Smooth muscle cell (in vitro differentiated cells): ENCODE measurements at regions not wholly inside any gene's neighbourhood (a gene's known extent, or its start where the extent isn't known, plus 50 kb on each side); places are given as distances from the start of the nearest gene placed in this dataset.

Experiments used
- DNase-seq: peaks from one replicate; lab custom pipeline; 2025; ENCODE audit not compliant: unreplicated experiment; lab: John Stamatoyannopoulos, UW
- H2AFZ ChIP-seq: fragments of 200-600 bp; sonication (generic); 2 replicates; pipeline ENCODE4 v1.6.0; 2016; ENCODE audit warnings: antibody characterized with exemption, low read depth, mild to moderate bottlenecking
- H3F3A ChIP-seq: fragments of 200-600 bp; sonication (generic); 2 replicates; pipeline ENCODE4 v1.6.0; 2017; ENCODE audit warnings: antibody characterized with exemption, low read depth
- H3K27ac ChIP-seq: fragments of 200-600 bp; sonication (generic); 2 replicates; pipeline ENCODE4 v1.5.1; 2016; ENCODE audit warnings: low read depth, mild to moderate bottlenecking
- H3K27me3 ChIP-seq: fragments of 200-600 bp; sonication (generic); 2 replicates; pipeline ENCODE4 v1.6.1; 2016; ENCODE audit warnings: low read depth, mild to moderate bottlenecking
- H3K36me3 ChIP-seq: fragments of 200-600 bp; sonication (generic); 2 replicates; pipeline ENCODE4 v1.5.1; 2016; ENCODE audit warnings: low read depth
- H3K4me1 ChIP-seq: fragments of 200-600 bp; sonication (generic); 2 replicates; pipeline ENCODE4 v1.5.1; 2016; ENCODE audit warnings: low read depth
- H3K4me2 ChIP-seq: fragments of 200-600 bp; sonication (generic); 2 replicates; pipeline ENCODE4 v1.6.0; 2016; ENCODE audit warnings: mild to moderate bottlenecking
- H3K4me3 ChIP-seq: fragments of 200-600 bp; sonication (generic); 2 replicates; pipeline ENCODE4 v1.5.1; 2016; ENCODE audit warnings: mild to moderate bottlenecking
- H3K79me2 ChIP-seq: fragments of 200-600 bp; sonication (generic); 2 replicates; pipeline ENCODE4 v1.6.0; 2016; ENCODE audit warnings: low read depth, mild to moderate bottlenecking
- H3K9ac ChIP-seq: fragments of 200-600 bp; sonication (generic); 2 replicates; pipeline ENCODE4 v1.6.0; 2016; ENCODE audit warnings: low read depth
- H3K9me3 ChIP-seq: fragments of 200-600 bp; sonication (generic); replicated peaks from 2 replicates; pipeline ENCODE4 v1.5.1; 2016; ENCODE audit warnings: low read depth
- H4K20me1 ChIP-seq: fragments of 200-600 bp; sonication (generic); 2 replicates; pipeline ENCODE4 v1.6.0; 2016; ENCODE audit warnings: low read depth
- WGBS: methylation state at CpG from one replicate; pipeline ENCODE4 v1.1.7; 2016; ENCODE audit warnings: low lambda C conversion rate; 5-methylcytosine and 5-hydroxymethylcytosine counted together
- TF ChIP-seq, protein P1 (sequence below): fragments of 200-600 bp; sonication (generic); IDR thresholded peaks from 2 replicates; pipeline ENCODE4 v1.5.1; 2017; ENCODE audit warnings: borderline replicate concordance, mild to moderate bottlenecking, antibody characterized with exemption; ENCODE audit not compliant: insufficient read depth, poor library complexity, severe bottlenecking

DNA sequence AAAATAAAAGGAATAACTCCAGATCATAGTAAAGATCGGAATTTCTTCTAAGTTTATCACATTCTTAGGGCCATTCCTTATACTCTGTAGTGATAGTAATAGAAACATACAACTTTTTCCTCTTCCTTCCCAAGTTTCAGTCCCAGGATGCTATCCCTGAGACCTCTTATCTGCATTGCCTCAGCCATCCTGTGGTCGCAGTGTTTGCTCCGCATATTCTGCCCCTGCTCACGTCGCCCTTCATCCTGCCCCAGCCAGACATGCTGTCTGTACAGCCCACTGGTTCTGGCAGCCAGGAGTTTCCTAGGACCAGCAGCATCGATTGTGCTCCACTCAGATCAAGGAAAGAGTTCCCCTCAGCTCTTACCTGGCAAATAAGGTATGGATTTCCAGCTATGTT, 132.7 kb upstream of the ERCC6L2 start:
- 34% methylated on average over 6 of the region's 6 CpGs for WGBS
- no peak for DNase-seq

DNA sequence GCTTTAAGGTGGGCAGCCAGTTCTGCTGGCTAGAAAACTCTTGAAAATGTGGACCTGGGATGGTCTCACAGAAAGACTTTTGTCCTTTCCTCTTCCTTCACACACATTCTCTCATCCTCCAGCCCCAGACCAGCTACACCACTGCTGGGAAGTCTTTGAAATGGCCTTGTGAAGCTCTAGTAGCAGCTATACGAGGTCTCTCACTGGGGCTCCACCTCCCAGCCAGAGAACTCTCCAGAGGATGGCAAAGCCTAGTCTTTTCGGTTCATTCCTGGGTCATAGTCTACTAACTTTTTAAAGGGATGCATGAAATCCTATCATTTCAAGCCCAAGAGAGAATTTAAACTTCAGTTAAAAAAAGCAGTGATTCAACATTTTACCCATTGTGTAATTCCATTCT, 133.9 kb upstream of the ERCC6L2 start:
- no peaks in the 10 kb centered on the region for H3K27me3 ChIP-seq
- H4K20me1 ChIP-seq: no peaks in the 10 kb centered on the region
- H3K79me2 ChIP-seq: no peaks in the 10 kb centered on the region
- no peaks in the 10 kb centered on the region for H3K9me3 ChIP-seq
- no peak overlapping the region for H3K27ac ChIP-seq
- no peak overlapping the region for H3K4me3 ChIP-seq
- no peaks in the 10 kb centered on the region for H3K36me3 ChIP-seq
- no peak overlapping the region for H3K9ac ChIP-seq
- TF ChIP-seq, protein P1, sequence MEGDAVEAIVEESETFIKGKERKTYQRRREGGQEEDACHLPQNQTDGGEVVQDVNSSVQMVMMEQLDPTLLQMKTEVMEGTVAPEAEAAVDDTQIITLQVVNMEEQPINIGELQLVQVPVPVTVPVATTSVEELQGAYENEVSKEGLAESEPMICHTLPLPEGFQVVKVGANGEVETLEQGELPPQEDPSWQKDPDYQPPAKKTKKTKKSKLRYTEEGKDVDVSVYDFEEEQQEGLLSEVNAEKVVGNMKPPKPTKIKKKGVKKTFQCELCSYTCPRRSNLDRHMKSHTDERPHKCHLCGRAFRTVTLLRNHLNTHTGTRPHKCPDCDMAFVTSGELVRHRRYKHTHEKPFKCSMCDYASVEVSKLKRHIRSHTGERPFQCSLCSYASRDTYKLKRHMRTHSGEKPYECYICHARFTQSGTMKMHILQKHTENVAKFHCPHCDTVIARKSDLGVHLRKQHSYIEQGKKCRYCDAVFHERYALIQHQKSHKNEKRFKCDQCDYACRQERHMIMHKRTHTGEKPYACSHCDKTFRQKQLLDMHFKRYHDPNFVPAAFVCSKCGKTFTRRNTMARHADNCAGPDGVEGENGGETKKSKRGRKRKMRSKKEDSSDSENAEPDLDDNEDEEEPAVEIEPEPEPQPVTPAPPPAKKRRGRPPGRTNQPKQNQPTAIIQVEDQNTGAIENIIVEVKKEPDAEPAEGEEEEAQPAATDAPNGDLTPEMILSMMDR: no peak
- H3K4me2 ChIP-seq: no peak overlapping the region
- H3K4me1 ChIP-seq: peaks cover 9% of the 10 kb centered on the region
- WGBS: 58% methylated on average over 2 of the region's 2 CpGs
- no peak overlapping the region for H2AFZ ChIP-seq
- no peaks in the 10 kb centered on the region for H3F3A ChIP-seq
- no peak for DNase-seq

More for the DNA sequence above, 132.7 kb upstream of the ERCC6L2 start:
- Histone ChIP-seq H3K4me3 (no peak overlapping the region), H3K27ac (no peak overlapping the region), H3K4me1 (peaks cover 9% of the 10 kb centered on the region), H2AFZ (no peak overlapping the region), H3F3A (no peaks in the 10 kb centered on the region), H3K4me2 (no peak overlapping the region), H4K20me1 (no peaks in the 10 kb centered on the region), H3K27me3 (no peaks in the 10 kb centered on the region), H3K9ac (no peak overlapping the region), H3K36me3 (no peaks in the 10 kb centered on the region), H3K79me2 (no peaks in the 10 kb centered on the region), H3K9me3 (no peaks in the 10 kb centered on the region)
- TF ChIP-seq, protein P1: no peak

DNA sequence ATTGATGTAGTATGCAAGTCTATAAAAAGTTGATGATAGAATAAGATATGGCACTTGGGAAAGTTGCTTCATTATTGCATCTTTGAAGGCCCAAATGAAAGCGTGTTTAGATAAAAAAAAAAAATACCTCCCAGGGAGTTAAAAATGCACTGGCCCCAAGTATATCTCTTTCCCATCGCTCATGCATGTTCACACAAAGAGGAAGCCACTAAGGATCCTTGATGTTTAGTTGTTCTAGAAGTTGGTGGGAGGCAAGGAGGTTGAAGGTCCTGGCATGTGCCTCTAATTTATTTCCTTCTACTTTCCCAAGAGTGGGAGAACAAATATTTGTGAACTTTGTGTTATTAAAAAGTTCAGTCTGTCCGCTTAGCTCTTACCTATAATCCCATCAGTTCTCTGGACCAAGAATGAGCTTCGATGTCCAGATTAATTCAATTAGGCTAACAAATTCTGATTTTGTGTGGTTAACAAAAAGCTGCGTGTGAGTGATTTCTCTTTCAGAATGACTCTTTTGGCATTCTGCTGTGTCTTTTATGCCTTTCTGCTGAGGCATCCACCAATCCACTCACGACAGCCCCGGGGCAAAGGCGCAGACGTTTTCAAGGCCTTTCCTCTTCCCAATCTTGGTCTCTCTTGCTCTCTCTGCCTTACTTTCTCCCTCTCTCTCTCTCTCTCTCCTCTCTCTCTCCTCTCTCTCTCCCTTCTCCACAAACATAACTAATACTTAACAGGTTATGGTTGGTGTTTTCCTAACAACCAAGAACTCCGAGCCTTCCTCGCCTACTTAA, 135.1 kb upstream of the ERCC6L2 start:
- no peaks in the 10 kb centered on the region for H3K9me3 ChIP-seq
- H3K4me2 ChIP-seq: no peak overlapping the region
- H3K36me3 ChIP-seq: no peaks in the 10 kb centered on the region
- TF ChIP-seq, protein P1: no peak
- H2AFZ ChIP-seq: no peak overlapping the region
- no peaks in the 10 kb centered on the region for H4K20me1 ChIP-seq
- 84% methylated on average over 11 of the region's 11 CpGs for WGBS
- no peaks in the 10 kb centered on the region for H3K79me2 ChIP-seq
- peaks cover 9% of the 10 kb centered on the region for H3K4me1 ChIP-seq
- no peak for DNase-seq
- no peak overlapping the region for H3K27ac ChIP-seq
- no peaks in the 10 kb centered on the region for H3F3A ChIP-seq
- no peak overlapping the region for H3K9ac ChIP-seq
- no peaks in the 10 kb centered on the region for H3K27me3 ChIP-seq
- no peak overlapping the region for H3K4me3 ChIP-seq

DNA sequence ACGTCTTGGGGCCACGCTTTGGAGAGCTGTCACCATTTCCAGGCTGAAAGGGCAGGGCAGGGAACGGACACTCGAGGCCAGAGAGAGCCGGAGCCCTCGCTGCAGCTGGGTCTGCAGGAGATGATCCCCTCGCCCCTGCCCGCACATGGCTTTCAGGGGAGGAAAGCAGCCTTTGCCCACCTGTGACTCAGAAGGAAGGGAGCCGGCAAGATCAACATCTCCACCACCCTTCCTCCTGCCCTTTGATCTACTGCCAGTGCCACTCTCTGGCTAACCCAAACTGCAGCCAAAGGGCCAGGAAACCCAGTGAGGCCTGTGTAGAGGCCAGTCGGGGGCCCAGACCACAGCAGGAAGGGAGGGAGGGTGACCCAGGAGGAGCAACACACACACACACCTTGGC, 137.1 kb upstream of the ERCC6L2 start:
- H4K20me1 ChIP-seq: no peaks in the 10 kb centered on the region
- no peak overlapping the region for H3K4me3 ChIP-seq
- H3F3A ChIP-seq: no peaks in the 10 kb centered on the region
- no peak overlapping the region for H3K27ac ChIP-seq
- no peak for DNase-seq
- no peak overlapping the region for H3K4me2 ChIP-seq
- 95% methylated on average over 10 of the region's 10 CpGs for WGBS
- H3K36me3 ChIP-seq: no peaks in the 10 kb centered on the region
- peaks cover 9% of the 10 kb centered on the region for H3K4me1 ChIP-seq
- no peak overlapping the region for H3K9ac ChIP-seq
- TF ChIP-seq, protein P1: no peak
- no peaks in the 10 kb centered on the region for H3K9me3 ChIP-seq
- H3K79me2 ChIP-seq: no peaks in the 10 kb centered on the region
- H3K27me3 ChIP-seq: no peaks in the 10 kb centered on the region
- H2AFZ ChIP-seq: no peak overlapping the region
